Vagina (tissue), 2 donors: ENCODE measurements at regions not wholly inside any gene's neighbourhood (a gene's known extent, or its start where the extent isn't known, plus 50 kb on each side); places are given as distances from the start of the nearest gene placed in this dataset.

Experiments
- CTCF ChIP-seq, 3 experiments: fragments of 450-650 bp in 2 of 3; fragments of 200-600 bp in 1 of 3; sonication (generic) in 1 of 3; IDR thresholded peaks; one replicate each; pipeline ENCODE4 v1.5.1; 2017 to 2019; ENCODE audit warnings: antibody characterized with exemption in 3 of 3, mild to moderate bottlenecking in 2 of 3, moderate library complexity in 2 of 3
- POLR2A ChIP-seq, 2 donors: fragments of 450-650 bp; IDR thresholded peaks; one replicate each; pipeline ENCODE4 v1.6.1; 2017; ENCODE audit warnings: antibody characterized with exemption in 2 of 2, mild to moderate bottlenecking in 2 of 2, moderate library complexity in 2 of 2
- POLR2AphosphoS5 ChIP-seq, 2 donors: sonication (generic); formaldehyde crosslinking; IDR thresholded peaks; one replicate each; pipeline ENCODE4 v1.9.0; 2017; ENCODE audit warnings: antibody characterized with exemption in 2 of 2, mild to moderate bottlenecking in 2 of 2, low read depth in 1 of 2; ENCODE audit not compliant: insufficient read depth in 1 of 2

- TF ChIP-seq CTCF (IDR thresholded peaks at IDR 0.05) (no peak), POLR2A (IDR thresholded peaks at IDR 0.05) (no peak), POLR2AphosphoS5 (IDR thresholded peaks at IDR 0.05; ENCODE audit: insufficient read depth in 1 of 2, low read depth in 1 of 2) (no peak)
Observed at GRCh38 chr2:45259547-45260160, 250.4 kb upstream of the SIX2 start.
